HEK293 (cell line): ENCODE measurements at regions not wholly inside any gene's neighbourhood (a gene's known extent, or its start where the extent isn't known, plus 50 kb on each side); places are given as distances from the start of the nearest gene placed in this dataset.

ENCODE experiments used
- PRDM1 ChIP-seq: fragments of 450-650 bp; formaldehyde crosslinking; IDR thresholded peaks from 2 replicates; pipeline ENCODE4; 2016; ENCODE audit warnings: missing biosample characterization, missing genetic modification characterization
- ZSCAN30 ChIP-seq: fragments of 450-650 bp; IDR thresholded peaks from 2 replicates; pipeline ENCODE4 v1.5.1; 2018; ENCODE audit warnings: missing biosample characterization, mild to moderate bottlenecking, missing genetic modification characterization, moderate library complexity
- TF ChIP-seq, protein P1 (sequence below): fragments of 450-650 bp; formaldehyde crosslinking; IDR thresholded peaks from 2 replicates; pipeline ENCODE4 v1.5.0; 2017; ENCODE audit warnings: missing biosample characterization, missing genetic modification characterization, borderline replicate concordance
- TF ChIP-seq, protein P2 (sequence below): fragments of 450-650 bp; formaldehyde crosslinking; IDR thresholded peaks from 2 replicates; pipeline ENCODE4 v1.5.1; 2016; ENCODE audit warnings: missing biosample characterization, missing genetic modification characterization
- TF ChIP-seq, protein P3 (sequence below): IDR thresholded peaks from 2 replicates; pipeline ENCODE4 v1.6.1; 2011; ENCODE audit warnings: mild to moderate bottlenecking, low read depth, low read length, borderline replicate concordance

DNA sequence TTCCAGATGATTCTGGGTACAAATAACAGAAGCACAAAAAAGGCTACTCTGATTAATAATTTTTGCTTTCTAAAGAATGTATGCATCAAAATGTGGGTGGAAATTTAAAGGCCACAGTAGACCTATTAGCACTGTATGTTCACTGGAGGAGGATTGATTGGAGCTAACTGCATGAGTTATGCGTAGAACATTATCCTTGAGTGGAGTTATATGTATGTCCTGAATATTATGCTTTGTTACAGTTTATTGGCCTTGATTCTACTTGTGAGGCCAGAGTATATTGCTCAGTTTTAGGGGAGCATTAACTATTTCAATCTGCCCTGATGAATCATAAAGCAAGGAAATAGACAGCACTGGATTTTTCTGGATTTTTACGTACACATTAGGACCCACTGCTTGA lies 87.9 kb downstream of the CDCA7 start:
- TF ChIP-seq ZSCAN30 (tag by site-specific recombination) (no peak), PRDM1 (tag by site-specific recombination) (no peak)
- TF ChIP-seq, protein P1, sequence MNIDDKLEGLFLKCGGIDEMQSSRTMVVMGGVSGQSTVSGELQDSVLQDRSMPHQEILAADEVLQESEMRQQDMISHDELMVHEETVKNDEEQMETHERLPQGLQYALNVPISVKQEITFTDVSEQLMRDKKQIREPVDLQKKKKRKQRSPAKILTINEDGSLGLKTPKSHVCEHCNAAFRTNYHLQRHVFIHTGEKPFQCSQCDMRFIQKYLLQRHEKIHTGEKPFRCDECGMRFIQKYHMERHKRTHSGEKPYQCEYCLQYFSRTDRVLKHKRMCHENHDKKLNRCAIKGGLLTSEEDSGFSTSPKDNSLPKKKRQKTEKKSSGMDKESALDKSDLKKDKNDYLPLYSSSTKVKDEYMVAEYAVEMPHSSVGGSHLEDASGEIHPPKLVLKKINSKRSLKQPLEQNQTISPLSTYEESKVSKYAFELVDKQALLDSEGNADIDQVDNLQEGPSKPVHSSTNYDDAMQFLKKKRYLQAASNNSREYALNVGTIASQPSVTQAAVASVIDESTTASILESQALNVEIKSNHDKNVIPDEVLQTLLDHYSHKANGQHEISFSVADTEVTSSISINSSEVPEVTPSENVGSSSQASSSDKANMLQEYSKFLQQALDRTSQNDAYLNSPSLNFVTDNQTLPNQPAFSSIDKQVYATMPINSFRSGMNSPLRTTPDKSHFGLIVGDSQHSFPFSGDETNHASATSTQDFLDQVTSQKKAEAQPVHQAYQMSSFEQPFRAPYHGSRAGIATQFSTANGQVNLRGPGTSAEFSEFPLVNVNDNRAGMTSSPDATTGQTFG (tag by site-specific recombination), result no peak
- TF ChIP-seq, protein P2, sequence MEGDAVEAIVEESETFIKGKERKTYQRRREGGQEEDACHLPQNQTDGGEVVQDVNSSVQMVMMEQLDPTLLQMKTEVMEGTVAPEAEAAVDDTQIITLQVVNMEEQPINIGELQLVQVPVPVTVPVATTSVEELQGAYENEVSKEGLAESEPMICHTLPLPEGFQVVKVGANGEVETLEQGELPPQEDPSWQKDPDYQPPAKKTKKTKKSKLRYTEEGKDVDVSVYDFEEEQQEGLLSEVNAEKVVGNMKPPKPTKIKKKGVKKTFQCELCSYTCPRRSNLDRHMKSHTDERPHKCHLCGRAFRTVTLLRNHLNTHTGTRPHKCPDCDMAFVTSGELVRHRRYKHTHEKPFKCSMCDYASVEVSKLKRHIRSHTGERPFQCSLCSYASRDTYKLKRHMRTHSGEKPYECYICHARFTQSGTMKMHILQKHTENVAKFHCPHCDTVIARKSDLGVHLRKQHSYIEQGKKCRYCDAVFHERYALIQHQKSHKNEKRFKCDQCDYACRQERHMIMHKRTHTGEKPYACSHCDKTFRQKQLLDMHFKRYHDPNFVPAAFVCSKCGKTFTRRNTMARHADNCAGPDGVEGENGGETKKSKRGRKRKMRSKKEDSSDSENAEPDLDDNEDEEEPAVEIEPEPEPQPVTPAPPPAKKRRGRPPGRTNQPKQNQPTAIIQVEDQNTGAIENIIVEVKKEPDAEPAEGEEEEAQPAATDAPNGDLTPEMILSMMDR (tag by site-specific recombination), result no peak
- TF ChIP-seq, protein P3, sequence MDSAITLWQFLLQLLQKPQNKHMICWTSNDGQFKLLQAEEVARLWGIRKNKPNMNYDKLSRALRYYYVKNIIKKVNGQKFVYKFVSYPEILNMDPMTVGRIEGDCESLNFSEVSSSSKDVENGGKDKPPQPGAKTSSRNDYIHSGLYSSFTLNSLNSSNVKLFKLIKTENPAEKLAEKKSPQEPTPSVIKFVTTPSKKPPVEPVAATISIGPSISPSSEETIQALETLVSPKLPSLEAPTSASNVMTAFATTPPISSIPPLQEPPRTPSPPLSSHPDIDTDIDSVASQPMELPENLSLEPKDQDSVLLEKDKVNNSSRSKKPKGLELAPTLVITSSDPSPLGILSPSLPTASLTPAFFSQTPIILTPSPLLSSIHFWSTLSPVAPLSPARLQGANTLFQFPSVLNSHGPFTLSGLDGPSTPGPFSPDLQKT, result no peak
